Calu3 (cell line): ENCODE measurements at regions not wholly inside any gene's neighbourhood (a gene's known extent, or its start where the extent isn't known, plus 50 kb on each side); places are given as distances from the start of the nearest gene placed in this dataset.
"Not testable (repeated sequence)": the region's sequence is repeated elsewhere in the genome, so short reads cannot be mapped to it uniquely, and the experiment has no call there.

Experiments used
- BruUV-seq: library from RNA; stranded (reverse); fragments of 400-500 nt; replicated peaks from 2 replicates; lab custom pipeline; 2021; lab: Mats Ljungman, UMichigan
- CTCF ChIA-PET: fragments of 300-600 bp; sonication (Branson Sonifier 250); formaldehyde crosslinking; loops from one replicate; lab custom pipeline; 2022; ENCODE audit warnings: antibody characterized with exemption; lab: Charles Lee
- DNase-seq: peaks from one replicate; pipeline ENCODE4 v3.0.0; 2022
- H3K27ac Mint-ChIP-seq: one replicate; pipeline ENCODE4 v1.8.0; 2022; ENCODE audit warnings: mixed read lengths; ENCODE audit not compliant: unreplicated experiment
- H3K27me3 Mint-ChIP-seq: one replicate; pipeline ENCODE4 v1.8.0; 2022; ENCODE audit warnings: mixed read lengths; ENCODE audit not compliant: unreplicated experiment
- H3K36me3 Mint-ChIP-seq: one replicate; pipeline ENCODE4 v1.8.0; 2022; ENCODE audit warnings: mild to moderate bottlenecking, moderate library complexity, mixed read lengths; ENCODE audit not compliant: insufficient read depth, unreplicated experiment
- H3K4me1 Mint-ChIP-seq: one replicate; pipeline ENCODE4 v1.8.0; 2022; ENCODE audit warnings: mild to moderate bottlenecking, low read depth, mixed read lengths; ENCODE audit not compliant: unreplicated experiment
- H3K4me3 Mint-ChIP-seq: one replicate; pipeline ENCODE4 v1.8.0; 2022; ENCODE audit warnings: mild to moderate bottlenecking, low read depth, moderate library complexity, mixed read lengths; ENCODE audit not compliant: unreplicated experiment
- H3K9me3 Mint-ChIP-seq: one replicate; pipeline ENCODE4 v1.8.0; 2022; ENCODE audit warnings: low read depth, mixed read lengths; ENCODE audit not compliant: unreplicated experiment
- CTCF ChIP-seq: fragments of 200-600 bp; IDR thresholded peaks from one replicate; pipeline ENCODE4 v1.8.0; 2022; ENCODE audit warnings: antibody characterized with exemption; ENCODE audit not compliant: unreplicated experiment
- intact Hi-C: fragments of 100-400 bp; cut with micrococcal nuclease; formaldehyde crosslinking; loops from one replicate; pipeline ENCODE4 v1.10.0; 2022; ENCODE audit not compliant: unreplicated experiment

GRCh38 chr1:29920784-29921183 lies 684.5 kb downstream of the PTPRU start:
- no peaks in the 10 kb centered on the region for H3K9me3 Mint-ChIP-seq
- no peak overlapping the region for H3K4me3 Mint-ChIP-seq
- H3K4me1 Mint-ChIP-seq: no peaks in the 10 kb centered on the region
- H3K36me3 Mint-ChIP-seq: no peaks in the 10 kb centered on the region
- BruUV-seq: no TSS peak
- no peak overlapping the region for H3K27ac Mint-ChIP-seq
- no peak for TF ChIP-seq CTCF
- intact Hi-C loops: no loop called here
- no peak for DNase-seq
- CTCF ChIA-PET: no interaction called here
- H3K27me3 Mint-ChIP-seq: peaks cover 49% of the 10 kb centered on the region

- no peaks in the 10 kb centered on the region for H3K9me3 Mint-ChIP-seq
- CTCF ChIA-PET: no interaction called here
- no peak for DNase-seq
- peaks cover 54% of the 10 kb centered on the region for H3K27me3 Mint-ChIP-seq
- H3K4me3 Mint-ChIP-seq: no peak overlapping the region
- no peak for TF ChIP-seq CTCF
- no TSS peak for BruUV-seq
- H3K4me1 Mint-ChIP-seq: no peaks in the 10 kb centered on the region
- intact Hi-C loops: no loop called here
- H3K27ac Mint-ChIP-seq: no peak overlapping the region
- H3K36me3 Mint-ChIP-seq: no peaks in the 10 kb centered on the region
Measured at GRCh38 chr1:29920316-29920715, 684.0 kb downstream of the PTPRU start.

GRCh38 chr1:29919041-29919440 lies 682.7 kb downstream of the PTPRU start:
- H3K9me3 Mint-ChIP-seq, CTCF ChIA-PET, H3K4me1 Mint-ChIP-seq, BruUV-seq, H3K27ac Mint-ChIP-seq, DNase-seq, intact Hi-C loops, H3K4me3 Mint-ChIP-seq, H3K36me3 Mint-ChIP-seq: not testable (repeated sequence)
- H3K27me3 Mint-ChIP-seq: peaks cover 61% of the 10 kb centered on the region

GRCh38 chr1:29916656-29917369 lies 680.5 kb downstream of the PTPRU start:
- DNase-seq: no peak
- Mint-ChIP-seq H3K4me3 (no peak overlapping the region), H3K36me3 (no peaks in the 10 kb centered on the region), H3K27ac (no peak overlapping the region), H3K9me3 (no peaks in the 10 kb centered on the region), H3K4me1 (no peaks in the 10 kb centered on the region), H3K27me3 (peaks cover 51% of the 10 kb centered on the region)
- CTCF ChIA-PET: interaction anchor here (0.6 kb wide), 1 partner anchor 481 kb away, joined by 3 read pairs; no protein-coding TSS in a partner anchor
- intact Hi-C loops: no loop called here
- BruUV-seq: no TSS peak
- no peak for TF ChIP-seq CTCF

- no peaks in the 10 kb centered on the region for H3K9me3 Mint-ChIP-seq
- no TSS peak for BruUV-seq
- peaks cover 56% of the 10 kb centered on the region for H3K27me3 Mint-ChIP-seq
- no peaks in the 10 kb centered on the region for H3K4me1 Mint-ChIP-seq
- no peak overlapping the region for H3K27ac Mint-ChIP-seq
- TF ChIP-seq CTCF: no peak
- DNase-seq: no peak
- intact Hi-C loops: loop anchor here (5.0 kb wide), 1 partner anchor 792 kb away; no protein-coding TSS in a partner anchor
- no peak overlapping the region for H3K4me3 Mint-ChIP-seq
- CTCF ChIA-PET: no interaction called here
- no peaks in the 10 kb centered on the region for H3K36me3 Mint-ChIP-seq
Measured at GRCh38 chr1:29914936-29915335, 678.6 kb downstream of the PTPRU start.
